HG03066 (cell line): ENCODE measurements at regions not wholly inside any gene's neighbourhood (a gene's known extent, or its start where the extent isn't known, plus 50 kb on each side); places are given as distances from the start of the nearest gene placed in this dataset.

Source experiments
- ATAC-seq: cut with Tn5 transposase; IDR thresholded peaks from one replicate; pipeline ENCODE4 v1.9.1; 2021; ENCODE audit warnings: low read depth; ENCODE audit not compliant: unreplicated experiment

DNA sequence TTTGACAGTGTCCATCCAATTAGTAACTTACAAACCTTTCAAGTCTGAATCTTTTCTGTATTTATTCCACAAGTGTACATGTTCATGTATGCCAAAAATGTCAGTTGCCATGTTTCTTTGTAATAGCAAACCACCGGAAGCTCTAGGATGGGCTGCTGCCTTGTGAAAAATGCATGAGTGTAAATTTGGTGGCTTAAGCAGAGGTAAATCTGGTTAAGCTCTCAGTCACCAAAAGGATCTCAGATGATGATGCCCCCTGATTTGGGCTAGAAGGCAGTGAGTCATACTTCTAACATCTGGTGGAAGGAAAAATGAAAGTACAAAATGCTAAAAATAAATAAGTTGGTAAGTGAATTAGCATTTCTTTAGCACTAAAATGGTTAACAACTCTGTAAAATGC lies 567.5 kb downstream of the ELAVL2 start:
- ATAC-seq: no peak

DNA sequence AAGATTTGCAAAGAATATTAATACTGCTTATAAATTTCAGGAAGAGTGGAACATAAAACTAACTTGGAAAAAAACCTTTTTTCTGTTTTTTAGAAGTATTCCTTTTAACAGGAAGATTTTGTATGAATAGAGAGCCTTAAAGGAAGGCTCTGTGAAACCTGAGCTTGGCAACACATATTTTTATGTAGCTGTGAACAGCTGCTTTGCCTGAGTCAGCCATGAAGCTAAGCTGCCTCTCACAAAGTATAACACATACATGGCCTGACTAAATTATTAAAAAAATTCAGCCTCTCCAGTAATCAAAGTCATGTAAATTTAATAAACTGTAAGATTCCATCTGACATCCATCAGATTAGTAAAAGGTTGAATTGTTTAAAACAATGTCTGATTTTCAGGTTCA lies 547.5 kb downstream of the ELAVL2 start:
- no peak for ATAC-seq

DNA sequence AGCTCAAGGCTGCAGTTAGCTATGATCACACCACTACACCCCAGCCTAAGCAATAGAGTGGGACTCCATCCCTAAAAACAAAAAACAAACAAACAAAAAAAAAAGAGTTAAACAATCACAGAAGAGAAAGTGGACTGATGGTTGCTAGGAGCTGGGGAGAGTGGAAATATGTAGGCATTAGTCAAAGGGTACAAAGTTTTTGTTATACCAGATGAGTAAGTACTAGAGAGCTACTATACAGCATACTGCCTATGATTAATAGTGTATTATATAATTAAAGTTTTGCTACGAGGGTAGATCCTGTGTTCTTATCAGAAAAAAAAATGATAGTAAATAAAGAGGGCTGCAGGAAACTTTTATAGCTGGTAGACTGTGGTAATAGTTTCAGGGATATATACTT lies 538.6 kb downstream of the ELAVL2 start:
- no peak for ATAC-seq

DNA sequence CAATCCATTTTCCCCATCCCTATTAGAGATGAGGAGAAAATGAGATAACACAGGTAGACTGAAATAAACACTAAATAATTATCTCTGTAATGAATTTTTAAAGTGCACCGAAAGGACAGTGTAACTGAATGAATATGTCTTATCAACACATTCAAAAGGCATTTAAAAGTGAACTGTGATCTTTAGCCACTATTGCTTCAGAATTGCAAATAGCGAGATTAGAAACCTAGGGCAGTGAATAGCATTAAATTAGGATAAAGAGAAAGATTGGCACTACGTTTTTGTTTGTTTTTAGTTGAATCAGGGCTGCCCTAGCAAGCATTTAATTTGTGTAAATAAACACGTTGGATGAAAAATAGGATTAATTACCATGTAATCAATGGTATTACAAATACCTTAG lies 537.5 kb downstream of the ELAVL2 start:
- ATAC-seq: no peak

DNA sequence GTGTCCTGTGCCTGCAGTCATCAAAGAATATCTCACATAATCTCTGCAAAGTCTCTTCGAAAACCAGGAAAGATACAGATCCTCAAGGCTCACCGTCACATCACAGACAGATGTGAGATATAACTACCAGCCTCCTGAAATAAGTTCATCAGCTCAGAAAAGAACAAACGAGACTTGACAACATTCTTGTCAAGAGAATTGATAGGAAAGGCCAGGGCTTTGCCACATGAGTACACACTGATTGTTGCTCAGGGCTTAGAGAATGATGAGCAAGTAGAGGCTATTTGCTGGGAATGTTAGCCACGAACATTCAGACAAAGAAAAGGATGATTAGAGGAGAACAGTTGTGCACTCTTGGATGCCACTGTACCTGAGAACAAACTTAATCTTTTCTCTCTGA lies 535.1 kb downstream of the ELAVL2 start:
- ATAC-seq: no peak

DNA sequence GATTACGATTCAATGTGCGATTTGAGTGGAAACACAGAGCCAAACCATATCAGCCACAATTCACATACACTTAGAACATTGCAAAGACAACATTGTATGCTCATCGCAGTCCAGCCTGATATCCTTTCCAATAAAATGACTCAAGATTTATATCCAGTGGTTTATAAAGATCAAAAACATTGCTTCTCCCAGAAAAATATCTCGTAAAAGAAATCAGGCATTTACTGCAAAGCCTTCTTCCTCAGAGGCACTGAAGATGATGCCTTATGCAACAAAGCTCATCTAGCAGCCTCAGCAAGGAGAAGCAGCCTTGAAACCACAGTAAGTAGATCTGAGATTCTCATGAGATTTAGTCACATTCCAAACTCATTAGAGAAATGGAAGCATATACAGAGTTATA lies 523.8 kb downstream of the ELAVL2 start:
- no peak for ATAC-seq

DNA sequence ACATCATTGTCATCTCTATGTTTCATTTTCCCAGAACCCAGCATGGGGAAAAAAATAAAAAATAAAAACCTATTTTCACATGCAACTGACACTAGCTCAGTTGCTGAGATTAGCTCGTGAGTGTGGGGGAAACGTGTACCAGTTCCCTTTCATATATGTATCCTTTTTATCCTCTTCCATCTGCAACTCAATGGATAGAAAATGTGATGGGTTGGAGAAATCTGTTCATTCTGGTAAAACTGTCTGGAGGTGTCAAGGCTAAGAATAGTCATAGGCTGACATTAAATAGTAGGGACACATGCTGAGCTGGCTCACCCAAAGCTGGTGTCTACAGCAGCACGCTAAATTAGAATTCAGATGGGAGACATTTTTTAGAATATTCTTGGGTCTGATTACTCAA lies 519.3 kb downstream of the ELAVL2 start:
- ATAC-seq: no peak

DNA sequence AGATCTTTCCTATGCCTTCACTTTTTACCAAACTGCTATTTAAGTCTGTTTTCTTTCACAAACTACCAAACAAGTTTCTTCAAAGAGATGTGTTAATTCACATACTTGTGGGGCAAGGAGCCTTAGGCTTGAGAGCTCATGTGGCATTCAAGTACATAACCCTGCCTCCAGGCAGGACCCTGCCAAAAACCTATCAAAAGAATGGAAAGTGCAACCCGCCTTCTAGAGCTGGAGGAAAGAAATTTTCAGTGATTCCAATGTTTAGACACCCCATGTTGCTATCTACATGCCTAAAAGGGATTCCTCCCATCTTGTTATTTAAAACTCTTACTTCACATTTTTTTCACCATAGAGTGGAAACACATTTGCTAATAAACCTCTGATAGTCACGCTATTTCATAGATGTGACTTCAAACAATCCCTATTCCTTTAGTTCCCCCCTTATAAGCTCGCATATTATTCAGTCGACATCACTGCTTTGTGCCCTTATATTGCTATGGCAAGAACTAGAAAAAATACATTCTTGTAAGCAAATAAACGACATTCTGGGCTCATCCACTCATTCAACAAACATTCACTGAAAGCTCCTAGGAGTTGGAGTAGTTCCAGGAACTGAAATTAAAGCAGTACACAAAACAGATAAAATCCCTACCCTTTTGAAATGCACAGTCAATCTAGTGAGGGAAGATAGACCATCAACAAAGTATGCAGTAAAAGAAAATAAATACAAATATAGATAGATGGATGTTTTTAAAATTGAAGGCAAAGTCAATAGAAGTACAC lies 518.1 kb downstream of the ELAVL2 start:
- ATAC-seq: no peak

DNA sequence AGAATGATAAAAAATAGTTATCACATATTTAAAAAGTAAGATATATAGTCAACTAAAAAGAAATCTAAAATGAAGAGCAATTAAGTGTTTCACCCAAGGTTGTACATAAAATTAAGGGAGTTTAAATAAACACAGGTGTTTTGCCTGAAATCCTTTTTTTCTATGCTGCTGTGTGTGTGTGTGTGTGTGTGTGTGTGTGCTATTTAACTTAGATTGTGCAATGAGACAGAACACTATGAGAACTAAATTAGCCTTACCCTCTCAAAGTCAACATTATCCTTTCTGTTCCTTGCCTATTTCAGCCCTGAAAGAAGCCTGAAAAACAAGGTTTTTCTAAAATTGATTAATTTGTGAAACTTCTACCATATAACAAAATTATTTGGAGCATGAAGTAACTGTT lies 516.2 kb downstream of the ELAVL2 start:
- no peak for ATAC-seq

DNA sequence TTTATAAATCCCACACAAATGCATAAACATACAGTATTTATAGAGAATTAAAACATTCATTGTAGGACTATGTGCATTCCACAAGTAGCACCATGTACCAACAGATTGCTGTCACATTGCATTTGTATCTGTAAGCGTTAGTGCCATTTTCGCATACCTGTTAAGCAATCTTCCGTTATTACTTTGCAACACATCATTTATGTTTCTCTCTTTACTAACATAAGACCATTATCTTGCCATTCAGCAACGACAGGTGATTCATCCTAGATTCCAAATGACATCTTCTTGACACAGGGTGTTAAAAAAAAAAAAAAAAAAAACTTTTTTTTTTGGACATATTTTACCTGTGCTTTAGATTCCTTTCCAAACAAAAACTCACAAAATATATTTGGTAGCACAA lies 511.8 kb downstream of the ELAVL2 start:
- ATAC-seq: no peak

DNA sequence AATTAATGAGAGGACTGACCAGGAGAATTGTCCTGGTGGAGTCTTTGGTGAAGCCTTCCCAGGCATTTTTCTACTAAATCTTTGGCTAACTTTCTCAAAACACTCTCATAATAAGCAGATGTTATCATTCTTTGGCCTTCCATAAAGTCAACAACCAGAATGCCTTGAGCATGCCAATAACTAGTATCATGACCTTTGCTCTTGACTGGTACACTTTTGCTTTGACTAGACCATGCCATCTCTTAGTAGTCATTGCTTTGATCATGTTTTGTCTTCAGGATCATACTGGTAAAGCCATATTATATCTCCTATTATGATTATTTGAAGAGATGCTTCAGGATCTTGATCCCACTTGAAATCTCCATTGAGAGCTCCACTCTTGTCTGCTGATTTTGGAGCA lies 506.9 kb downstream of the ELAVL2 start:
- no peak for ATAC-seq

DNA sequence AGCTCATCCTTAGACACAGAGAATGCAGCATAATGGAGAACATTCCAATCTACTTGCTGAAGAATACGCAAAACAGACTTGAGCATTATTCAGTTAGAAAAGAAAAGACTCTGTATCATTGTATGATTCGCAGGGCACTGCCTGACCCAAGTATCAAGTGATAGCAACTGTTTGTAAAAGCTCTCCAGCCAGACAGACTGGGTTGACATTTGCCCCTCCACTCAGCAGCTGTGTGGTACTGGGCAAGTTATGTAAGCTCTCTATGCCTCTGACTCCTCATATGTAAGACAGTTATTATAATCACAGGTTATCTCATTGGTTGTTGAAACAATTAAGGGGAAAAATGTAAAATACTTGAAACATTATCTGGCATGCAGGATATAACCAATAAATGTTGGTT lies 505.0 kb downstream of the ELAVL2 start:
- no peak for ATAC-seq

DNA sequence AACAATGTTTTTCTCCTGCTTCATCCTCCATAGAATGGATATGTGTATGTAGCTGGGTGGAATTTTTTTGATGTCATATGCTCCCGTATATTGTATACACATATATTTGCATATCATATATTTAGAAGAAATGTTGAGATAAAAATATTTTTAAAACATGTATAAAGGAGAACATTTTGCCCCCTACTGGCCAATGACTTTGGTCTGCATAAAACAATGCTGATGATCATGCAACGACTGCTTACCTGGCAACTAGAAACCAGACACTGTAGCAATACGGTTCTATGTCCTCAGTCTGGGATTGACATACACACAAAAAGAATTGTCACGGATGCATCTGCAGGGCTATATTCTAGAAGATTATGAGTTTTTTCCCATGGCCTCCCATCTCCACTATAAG lies 503.6 kb downstream of the ELAVL2 start:
- no peak for ATAC-seq

DNA sequence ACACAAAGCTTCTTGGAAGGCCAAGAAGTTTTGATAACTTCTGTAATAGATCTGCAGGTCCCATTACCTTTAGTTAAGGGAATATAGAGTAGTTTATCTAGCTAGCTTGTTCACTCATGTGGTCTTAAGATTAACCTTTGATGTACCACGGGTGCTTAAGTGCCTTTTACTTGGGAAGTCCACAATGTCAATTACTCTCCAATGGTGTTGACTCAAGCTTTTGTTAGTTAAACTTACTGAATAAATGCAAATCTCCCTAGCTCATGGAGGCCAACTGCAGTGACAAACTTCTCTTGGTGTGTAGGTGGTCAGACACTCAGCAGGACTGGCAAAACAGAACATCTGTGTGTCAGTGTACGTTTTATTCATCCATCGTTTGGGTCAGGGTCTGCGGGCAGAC lies 501.5 kb downstream of the ELAVL2 start:
- ATAC-seq: no peak

DNA sequence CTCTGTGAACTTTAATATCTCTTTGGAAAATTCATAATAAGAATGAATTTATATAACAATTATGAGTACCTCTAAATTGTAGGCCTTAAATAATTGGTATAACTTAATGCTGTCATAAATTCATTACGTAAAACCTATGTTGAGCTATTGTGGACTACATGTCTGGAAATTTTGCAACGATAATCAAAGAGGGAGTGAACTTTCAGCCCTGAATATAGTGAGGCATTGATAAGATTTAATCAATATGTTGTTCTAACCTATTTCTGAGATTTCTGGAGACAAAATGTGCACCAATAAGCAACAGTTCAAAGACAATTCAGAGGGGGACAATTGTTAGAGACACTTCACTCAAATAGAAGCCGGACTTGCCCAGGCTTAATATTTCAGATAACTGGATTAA lies 499.4 kb downstream of the ELAVL2 start:
- no peak for ATAC-seq

DNA sequence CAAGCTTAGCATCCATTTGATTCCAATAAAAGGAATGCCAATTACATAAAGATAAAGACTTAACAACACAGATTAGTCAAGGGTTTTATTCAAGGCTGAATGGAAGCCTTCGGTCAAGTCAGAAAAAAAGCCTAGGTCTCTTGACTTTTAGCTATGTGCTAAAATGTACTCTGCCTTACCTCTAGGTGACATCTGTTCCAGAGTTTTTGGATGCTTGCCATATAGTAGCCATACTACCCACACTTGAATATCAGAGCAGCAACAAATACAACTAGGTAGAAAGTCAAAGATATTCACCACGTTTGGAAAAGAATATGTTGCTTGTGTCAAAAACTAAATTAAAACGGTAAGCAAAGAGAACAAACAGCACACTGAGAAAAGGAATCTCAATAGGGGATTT lies 484.7 kb downstream of the ELAVL2 start:
- no peak for ATAC-seq

DNA sequence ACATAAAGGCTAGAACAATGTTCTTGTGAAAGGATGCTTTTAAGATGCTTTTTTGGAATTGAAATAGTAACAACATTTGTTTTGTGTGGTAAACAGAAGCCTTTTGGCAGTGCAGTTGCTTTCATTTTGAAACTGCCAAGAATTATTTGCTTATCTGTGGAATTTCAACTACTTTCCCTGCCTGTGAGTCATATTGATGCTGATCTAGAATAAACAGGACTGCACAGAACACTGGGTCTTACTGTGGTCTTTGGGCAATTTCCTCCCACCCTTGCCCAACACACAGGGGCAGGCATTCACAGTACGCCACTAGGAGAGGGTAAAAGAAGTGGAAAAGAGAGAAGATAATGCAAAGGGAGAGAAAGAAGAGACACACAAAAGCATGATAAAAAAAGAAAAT lies 483.7 kb downstream of the ELAVL2 start:
- no peak for ATAC-seq

DNA sequence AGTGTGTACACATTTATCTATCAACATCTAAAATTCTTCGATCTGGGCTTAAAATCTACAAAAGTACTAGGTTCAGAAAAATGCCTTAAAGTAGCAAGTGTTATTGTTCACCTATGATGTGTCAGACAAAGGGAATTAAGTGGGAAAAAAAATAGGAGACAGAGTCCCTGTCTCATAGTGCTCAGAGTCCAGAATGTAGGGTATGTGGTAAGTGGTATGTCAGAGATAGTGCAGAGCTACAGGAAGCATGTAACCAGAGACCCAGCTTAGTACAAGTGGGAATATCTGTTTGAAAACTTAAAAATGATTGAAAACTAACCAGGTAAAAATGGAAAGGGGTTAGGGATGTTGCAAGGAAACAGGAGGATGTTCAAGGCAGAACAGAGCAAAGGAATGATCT lies 482.8 kb downstream of the ELAVL2 start:
- ATAC-seq: no peak

DNA sequence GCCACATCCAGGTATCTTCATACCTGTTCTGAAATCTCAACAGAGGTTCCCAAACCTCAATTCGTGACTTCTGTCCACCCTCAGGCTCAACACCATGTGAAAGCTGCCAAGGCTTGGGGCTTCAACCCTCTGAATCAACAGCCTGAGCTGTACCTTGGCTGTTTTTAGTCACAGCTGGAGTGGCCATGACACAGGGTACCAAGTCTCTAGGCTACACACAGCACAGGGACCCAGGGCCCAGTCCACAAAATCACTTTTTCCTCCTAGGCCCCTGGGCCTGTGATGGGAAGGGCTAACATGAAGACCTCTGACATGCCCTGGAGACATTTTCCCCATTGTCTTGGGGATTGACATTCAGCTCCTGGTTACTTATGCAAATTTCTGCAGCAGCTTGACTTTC lies 464.9 kb downstream of the ELAVL2 start:
- no peak for ATAC-seq

DNA sequence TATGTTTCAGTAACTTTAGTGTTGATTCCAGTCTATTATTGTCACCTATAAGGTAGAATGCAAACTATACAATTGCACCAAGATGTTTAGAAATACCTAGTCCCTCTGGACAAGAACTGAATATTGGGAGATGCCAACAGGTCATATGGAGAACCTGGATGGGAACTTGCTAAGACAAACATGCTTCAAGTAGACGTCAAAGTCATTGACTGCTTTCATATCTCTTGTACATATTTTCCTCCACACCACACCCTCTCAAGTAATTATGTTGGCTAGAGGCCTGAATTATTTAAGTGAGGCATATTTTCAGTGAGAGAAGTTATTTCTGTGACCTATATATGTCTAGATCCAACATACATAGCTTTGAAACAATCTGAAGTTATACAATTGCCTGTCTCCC lies 453.3 kb downstream of the ELAVL2 start:
- ATAC-seq: no peak

DNA sequence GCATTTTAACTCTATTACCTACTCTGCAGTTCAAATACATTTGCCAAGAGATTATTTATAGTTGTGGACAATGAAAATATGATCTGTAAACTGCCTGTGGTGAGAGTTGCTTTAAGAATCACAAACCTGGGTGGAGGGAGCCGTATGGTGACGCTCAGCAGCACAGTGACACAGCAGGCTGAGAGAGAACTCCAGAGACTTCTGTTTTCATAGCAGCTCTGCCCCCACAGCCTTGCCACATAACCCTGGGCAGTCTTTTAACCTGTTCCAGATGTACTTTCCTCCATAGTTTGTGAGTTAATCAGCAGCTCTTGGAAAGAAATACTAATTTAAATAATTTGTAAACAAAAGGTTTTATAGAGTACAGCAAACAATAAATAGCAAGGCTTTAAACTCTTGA lies 450.5 kb downstream of the ELAVL2 start:
- ATAC-seq: no peak

DNA sequence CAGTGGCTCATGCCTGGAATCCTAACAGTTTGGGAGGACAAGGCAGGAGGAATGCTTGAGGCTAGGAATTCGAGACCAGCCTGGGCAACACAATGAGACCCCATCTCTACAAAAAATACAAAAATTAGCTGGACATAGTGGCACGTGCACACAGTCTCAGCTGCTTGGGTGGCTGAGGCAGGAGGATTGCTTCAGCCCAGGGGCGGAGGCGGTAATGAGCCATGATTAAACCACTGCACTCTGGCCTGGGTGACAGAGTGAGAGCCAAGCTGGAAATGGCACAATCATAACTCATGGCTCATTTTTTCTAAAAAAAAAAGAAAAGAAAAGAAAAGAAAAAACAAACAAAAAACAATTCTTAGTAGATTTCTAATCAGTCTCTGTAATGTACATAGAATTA lies 446.2 kb downstream of the ELAVL2 start:
- ATAC-seq: no peak

DNA sequence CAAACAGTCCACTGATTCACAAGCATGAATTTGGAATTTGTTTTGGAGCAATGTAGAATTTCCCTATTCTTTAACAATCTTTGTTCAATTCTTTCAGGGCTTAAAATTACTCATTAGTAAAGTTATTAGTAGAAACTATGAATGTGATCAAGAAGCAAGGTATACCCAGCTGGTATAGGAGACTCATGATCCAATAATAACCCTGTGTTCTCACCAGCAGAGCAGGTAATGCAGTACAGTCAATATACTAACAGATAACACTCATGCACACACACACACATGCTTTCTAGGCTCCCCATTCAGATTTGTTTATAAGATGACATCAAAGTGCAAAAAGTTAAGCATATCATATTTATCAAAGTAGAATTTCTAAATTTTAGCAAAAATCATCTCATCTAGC lies 445.2 kb downstream of the ELAVL2 start:
- no peak for ATAC-seq
